K562 (cell line): ENCODE measurements at regions not wholly inside any gene's neighbourhood (a gene's known extent, or its start where the extent isn't known, plus 50 kb on each side); places are given as distances from the start of the nearest gene placed in this dataset.
A peak's percentile ranks its signal among the peaks of the same experiment; 100 is the strongest.

Source experiments
- ATAC-seq: fragments of 200-7000 bp; cut with Tn5 transposase; 3 replicates; pipeline ENCODE4 v1.9.1; 2020; ENCODE audit warnings: moderate library complexity
- BruUV-seq: library from RNA; stranded (reverse); fragments of 400-500 nt; replicated peaks from 2 replicates; lab custom pipeline; 2021; lab: Mats Ljungman, UMichigan
- CTCF ChIA-PET: fragments of 300-600 bp; formaldehyde crosslinking; extraction: SDS; loops from one replicate; lab custom pipeline; 2021; ENCODE audit warnings: low intra/inter-chr PET ratio; lab: Yijun Ruan, JAX
- POLR2A ChIA-PET: fragments of 300-600, 350-650 bp; sonication (Branson Sonifier 250); formaldehyde crosslinking; extraction: SDS; loops from one replicate; lab custom pipeline; 2021; ENCODE audit warnings: antibody characterized with exemption, inconsistent platforms; lab: Yijun Ruan, JAX
- DNase-seq, 4 experiments: peaks; one replicate each; pipeline versions ENCODE4 v3.0.0 to v3.0.0-alpha.2; 2011 to 2018; ENCODE audit warnings: low spot score in 3 of 4, mixed read lengths in 3 of 4; ENCODE audit errors: extremely low read depth in 1 of 4
- FAIRE-seq: peaks from 2 replicates; lab custom pipeline; 2011; peaks lifted over from hg19 to GRCh38; lab: Jason Lieb, UNC
- H2AFZ ChIP-seq: 2 replicates; pipeline ENCODE4 v1.6.0; 2011; ENCODE audit warnings: low read depth, low read length, control low read depth, inconsistent platforms
- H3K27ac ChIP-seq: fragments of 200-600 bp; 3 replicates; pipeline ENCODE4 v1.8.0; 2011; ENCODE audit warnings: low read depth, mild to moderate bottlenecking, control low read depth, inconsistent platforms, low read length, moderate library complexity, mixed read lengths; ENCODE audit errors: extremely low read depth
- H3K27me3 ChIP-seq, 2 experiments: fragments of 300-600 bp in 1 of 2; 2 replicates in 1 of 2; 3 replicates in 1 of 2; pipeline versions ENCODE4 v1.6.0 to v1.8.0; 2011; ENCODE audit warnings: inconsistent platforms in 2 of 2, low read length in 2 of 2, mild to moderate bottlenecking in 1 of 2, mixed read lengths in 1 of 2, moderate library complexity in 1 of 2; ENCODE audit not compliant: control insufficient read depth in 2 of 2, insufficient read depth in 2 of 2
- H3K36me3 ChIP-seq: fragments of 300-600 bp; 3 replicates; pipeline ENCODE4 v1.8.0; 2011; ENCODE audit warnings: mild to moderate bottlenecking, low read length, inconsistent platforms; ENCODE audit not compliant: control insufficient read depth, insufficient read depth
- H3K4me1 ChIP-seq, 2 experiments: fragments of 200-600 bp in 1 of 2; replicated peaks in 1 of 2; 2 replicates in 1 of 2; 3 replicates in 1 of 2; pipeline versions ENCODE4 v1.5.1 to v1.8.0; 2011; ENCODE audit warnings: inconsistent platforms in 2 of 2, low read length in 2 of 2, mild to moderate bottlenecking in 1 of 2, mixed read lengths in 1 of 2, moderate library complexity in 1 of 2; ENCODE audit not compliant: control insufficient read depth in 2 of 2, insufficient read depth in 2 of 2
- H3K4me2 ChIP-seq: 2 replicates; pipeline ENCODE4 v1.6.1; 2011; ENCODE audit warnings: low read length, control low read depth, inconsistent platforms, mixed read lengths; ENCODE audit not compliant: insufficient read depth
- H3K4me3 ChIP-seq: fragments of 200-600 bp; sonication (generic), shearing (Covaris generic); 2 replicates; pipeline ENCODE4 v1.5.1; 2016; ENCODE audit warnings: control low read depth, inconsistent platforms
- H3K79me2 ChIP-seq: fragments of 200-600 bp; 3 replicates; pipeline ENCODE4 v1.8.0; 2011; ENCODE audit warnings: low read length, inconsistent platforms; ENCODE audit not compliant: control insufficient read depth, insufficient read depth
- H3K9ac ChIP-seq, 2 experiments: 2 replicates each; pipeline versions ENCODE4 v1.6.0 to v1.6.1; 2011; ENCODE audit warnings: low read depth in 2 of 2, low read length in 2 of 2, control low read depth in 1 of 2, inconsistent platforms in 1 of 2, mild to moderate bottlenecking in 1 of 2, mixed read lengths in 1 of 2; ENCODE audit not compliant: insufficient read depth in 1 of 2
- H3K9me1 ChIP-seq: one replicate; pipeline ENCODE4 v1.6.0; 2011; ENCODE audit warnings: inconsistent platforms, mild to moderate bottlenecking, low read length, moderate library complexity; ENCODE audit not compliant: control insufficient read depth, insufficient read depth
- H3K9me3 ChIP-seq: replicated peaks from 2 replicates; pipeline ENCODE4 v1.5.1; 2011; ENCODE audit warnings: low read depth, low read length, inconsistent platforms; ENCODE audit not compliant: control insufficient read depth, insufficient read depth
- H4K20me1 ChIP-seq: replicated peaks from 2 replicates; pipeline ENCODE4 v1.6.1; 2011; ENCODE audit warnings: low read length, inconsistent platforms, mixed read lengths; ENCODE audit not compliant: control insufficient read depth, insufficient read depth
- ETS1 ChIP-seq: conservative IDR thresholded peaks from 2 replicates; pipeline ENCODE4 v1.6.1; 2011; ENCODE audit warnings: low read depth, mild to moderate bottlenecking, low read length; ENCODE audit not compliant: control insufficient read depth
- MAFG ChIP-seq: fragments of 450-650 bp; conservative IDR thresholded peaks from 2 replicates; pipeline ENCODE4 v1.6.1; 2016; ENCODE audit warnings: missing genetic modification characterization, missing compliant biosample characterization
- MEIS2 ChIP-seq: fragments of 450-650 bp; IDR thresholded peaks from 2 replicates; pipeline ENCODE4 v1.6.1; 2014; ENCODE audit warnings: mild to moderate bottlenecking; ENCODE audit not compliant: partially characterized antibody
- PHF21A ChIP-seq: fragments of 450-650 bp; IDR thresholded peaks from 2 replicates; pipeline ENCODE4 v1.6.1; 2017; ENCODE audit warnings: low read depth, borderline replicate concordance
- SRSF3 ChIP-seq: fragments of 200-400 bp; formaldehyde crosslinking; IDR thresholded peaks from 2 replicates; pipeline ENCODE4 v1.6.1; 2016; ENCODE audit warnings: mild to moderate bottlenecking, low read length, moderate library complexity; ENCODE audit not compliant: insufficient read depth
- ZNF316 ChIP-seq: fragments of 450-650 bp; IDR thresholded peaks from 2 replicates; pipeline ENCODE4 v1.6.1; 2016
- ZNF449 ChIP-seq: fragments of 250-450 bp; sonication (Bioruptor Pico); IDR thresholded peaks from 2 replicates; pipeline ENCODE4 v1.8.0; 2022; ENCODE audit warnings: moderate library complexity, mild to moderate bottlenecking, inconsistent platforms
- ZNF609 ChIP-seq: sonication (generic); formaldehyde crosslinking; IDR thresholded peaks from 2 replicates; pipeline ENCODE4 v1.8.1; 2023; ENCODE audit warnings: missing genetic modification reagents, mild to moderate bottlenecking, borderline replicate concordance
- ZNF699 ChIP-seq: fragments of 250-450 bp; sonication (Bioruptor Pico); IDR thresholded peaks from 2 replicates; pipeline ENCODE4 v1.8.0; 2021; ENCODE audit warnings: mild to moderate bottlenecking, moderate library complexity; ENCODE audit not compliant: insufficient replicate concordance
- WGBS: fragments of 100-300 bp; shearing (Covaris generic); methylation state at CpG from one replicate; pipeline ENCODE4 v1.1.6; 2016; ENCODE audit warnings: low coverage, mixed read lengths; ENCODE audit not compliant: insufficient coverage; ENCODE audit errors: missing lambda C conversion rate; 5-methylcytosine and 5-hydroxymethylcytosine counted together
- in situ Hi-C: fragments of 300-500 bp; cut with MboI; formaldehyde crosslinking; loops from 4 replicates; pipeline ENCODE4 v1.15.0; 2018; ENCODE audit warnings: inconsistent platforms, mixed read lengths
- intact Hi-C: fragments of 100-400 bp; cut with micrococcal nuclease; formaldehyde crosslinking; loops from 2 replicates; pipeline ENCODE4 v1.14.2; 2022
- TF ChIP-seq, protein P1 (sequence below): fragments of 200-400 bp; formaldehyde crosslinking; IDR thresholded peaks from 2 replicates; pipeline ENCODE4 v1.6.1; 2017; ENCODE audit warnings: mild to moderate bottlenecking, low read depth, low read length, moderate library complexity
- TF ChIP-seq, protein P2 (sequence below): fragments of 250-450 bp; sonication (Bioruptor Pico); IDR thresholded peaks from 2 replicates; pipeline ENCODE4 v1.5.0; 2021

GRCh38 chr7:41161041-41161587, 541.8 kb downstream of the INHBA start:
- Histone ChIP-seq H3K36me3 (no peaks in the 10 kb centered on the region), H3K27ac (no peak overlapping the region), H3K4me1 (no peaks in the 10 kb centered on the region), H3K27me3 (no peaks in the 10 kb centered on the region), H3K4me2 (no peak overlapping the region), H3K4me3 (no peak overlapping the region), H4K20me1 (no peaks in the 10 kb centered on the region), H3K9me3 (peaks cover 2% of the 10 kb centered on the region; the same call in 1 of the 2 replicates), H3K79me2 (no peaks in the 10 kb centered on the region), H2AFZ (no peak overlapping the region), H3K9ac (no peak overlapping the region), H3K9me1 (no peaks in the 10 kb centered on the region)
- ATAC-seq, result no peak
- DNase-seq, result no peak
- in situ Hi-C loops, result no loop called here
- BruUV-seq, result no TSS peak
- CTCF ChIA-PET, result no interaction called here
- intact Hi-C loops, result no loop called here
- POLR2A ChIA-PET, result no interaction called here
- 2% methylated on average over 4 of the region's 4 CpGs for WGBS
- FAIRE-seq, result no peak
- TF ChIP-seq, protein P1, sequence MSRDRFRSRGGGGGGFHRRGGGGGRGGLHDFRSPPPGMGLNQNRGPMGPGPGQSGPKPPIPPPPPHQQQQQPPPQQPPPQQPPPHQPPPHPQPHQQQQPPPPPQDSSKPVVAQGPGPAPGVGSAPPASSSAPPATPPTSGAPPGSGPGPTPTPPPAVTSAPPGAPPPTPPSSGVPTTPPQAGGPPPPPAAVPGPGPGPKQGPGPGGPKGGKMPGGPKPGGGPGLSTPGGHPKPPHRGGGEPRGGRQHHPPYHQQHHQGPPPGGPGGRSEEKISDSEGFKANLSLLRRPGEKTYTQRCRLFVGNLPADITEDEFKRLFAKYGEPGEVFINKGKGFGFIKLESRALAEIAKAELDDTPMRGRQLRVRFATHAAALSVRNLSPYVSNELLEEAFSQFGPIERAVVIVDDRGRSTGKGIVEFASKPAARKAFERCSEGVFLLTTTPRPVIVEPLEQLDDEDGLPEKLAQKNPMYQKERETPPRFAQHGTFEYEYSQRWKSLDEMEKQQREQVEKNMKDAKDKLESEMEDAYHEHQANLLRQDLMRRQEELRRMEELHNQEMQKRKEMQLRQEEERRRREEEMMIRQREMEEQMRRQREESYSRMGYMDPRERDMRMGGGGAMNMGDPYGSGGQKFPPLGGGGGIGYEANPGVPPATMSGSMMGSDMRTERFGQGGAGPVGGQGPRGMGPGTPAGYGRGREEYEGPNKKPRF, result no peak
- TF ChIP-seq PHF21A, result no peak
- TF ChIP-seq, protein P2, sequence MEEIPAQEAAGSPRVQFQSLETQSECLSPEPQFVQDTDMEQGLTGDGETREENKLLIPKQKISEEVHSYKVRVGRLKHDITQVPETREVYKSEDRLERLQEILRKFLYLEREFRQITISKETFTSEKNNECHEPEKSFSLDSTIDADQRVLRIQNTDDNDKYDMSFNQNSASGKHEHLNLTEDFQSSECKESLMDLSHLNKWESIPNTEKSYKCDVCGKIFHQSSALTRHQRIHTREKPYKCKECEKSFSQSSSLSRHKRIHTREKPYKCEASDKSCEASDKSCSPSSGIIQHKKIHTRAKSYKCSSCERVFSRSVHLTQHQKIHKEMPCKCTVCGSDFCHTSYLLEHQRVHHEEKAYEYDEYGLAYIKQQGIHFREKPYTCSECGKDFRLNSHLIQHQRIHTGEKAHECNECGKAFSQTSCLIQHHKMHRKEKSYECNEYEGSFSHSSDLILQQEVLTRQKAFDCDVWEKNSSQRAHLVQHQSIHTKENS, result no peak
- peak; percentile 33; the same call in 1 of the 2 replicates for TF ChIP-seq ZNF316
- TF ChIP-seq SRSF3, result no peak
- TF ChIP-seq MAFG (tag), result peak; percentile 47; the same call in 1 of the 2 replicates
- no peak for TF ChIP-seq MEIS2
- TF ChIP-seq ZNF449 (CRISPR knock-in tag), result no peak
- no peak for TF ChIP-seq ETS1
- no peak for TF ChIP-seq ZNF699
- TF ChIP-seq ZNF609 (CRISPR knock-in tag), result no peak
